ENCODE measurements at regions not wholly inside any gene's neighbourhood (a gene's known extent, or its start where the extent isn't known, plus 50 kb on each side); places are given as distances from the start of the nearest gene placed in this dataset.

DNA sequence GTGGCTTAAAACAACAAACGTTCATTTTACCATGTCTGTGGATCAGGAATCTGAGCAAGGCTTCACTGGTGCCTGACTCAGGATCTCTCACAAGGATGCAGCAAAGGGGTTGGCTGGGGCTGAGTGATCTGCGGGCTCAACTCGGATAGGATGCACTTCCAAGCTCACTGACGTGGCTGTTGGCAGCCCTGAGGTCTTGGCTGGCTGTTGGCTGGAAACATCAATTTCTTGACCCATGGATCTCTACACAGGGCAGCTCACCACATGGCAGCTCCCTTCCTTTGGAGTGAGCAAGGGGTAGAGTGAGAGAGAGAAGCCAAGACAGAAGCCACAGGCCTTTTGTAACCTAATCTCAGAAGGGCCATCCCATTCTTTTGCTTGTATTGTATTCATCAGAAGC lies 202.1 kb downstream of the NXNL2 start:
- DNase-seq: no peak

- DNase-seq: peak; percentile 80
Measured at GRCh38 chr9:88737876-88738275, 202.9 kb downstream of the NXNL2 start.

- no peak for DNase-seq
Measured at GRCh38 chr9:88738709-88739108, 203.7 kb downstream of the NXNL2 start.

DNA sequence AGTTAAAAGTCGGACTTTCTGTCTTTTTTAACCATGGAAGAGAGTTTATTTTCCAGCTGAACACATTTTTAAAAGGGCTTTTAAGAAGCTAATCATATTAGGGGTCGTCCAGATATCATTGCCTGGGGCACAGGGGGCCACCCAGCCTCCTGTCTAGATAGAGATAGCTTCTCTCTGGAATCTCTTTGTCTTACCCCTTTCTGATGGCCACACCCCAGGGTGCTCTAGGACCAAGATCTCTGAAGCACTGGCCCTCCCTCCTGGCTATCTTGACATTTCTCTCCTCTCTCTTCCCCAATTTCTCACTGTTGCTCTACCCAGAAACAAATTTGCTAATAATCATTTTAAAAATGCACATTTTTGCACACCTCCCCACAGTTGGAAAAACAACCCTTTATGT lies 204.4 kb downstream of the NXNL2 start:
- DNase-seq: no peak

GRCh38 chr9:88740844-88741243 lies 205.9 kb downstream of the NXNL2 start:
- no peak for DNase-seq

GRCh38 chr9:88741335-88741734 lies 206.4 kb downstream of the NXNL2 start:
- peak; percentile 30 for DNase-seq

GRCh38 chr9:88742483-88742882 lies 207.5 kb downstream of the NXNL2 start:
- DNase-seq: no peak

GRCh38 chr9:88742905-88743304 lies 207.9 kb downstream of the NXNL2 start:
- no peak for DNase-seq

DNA sequence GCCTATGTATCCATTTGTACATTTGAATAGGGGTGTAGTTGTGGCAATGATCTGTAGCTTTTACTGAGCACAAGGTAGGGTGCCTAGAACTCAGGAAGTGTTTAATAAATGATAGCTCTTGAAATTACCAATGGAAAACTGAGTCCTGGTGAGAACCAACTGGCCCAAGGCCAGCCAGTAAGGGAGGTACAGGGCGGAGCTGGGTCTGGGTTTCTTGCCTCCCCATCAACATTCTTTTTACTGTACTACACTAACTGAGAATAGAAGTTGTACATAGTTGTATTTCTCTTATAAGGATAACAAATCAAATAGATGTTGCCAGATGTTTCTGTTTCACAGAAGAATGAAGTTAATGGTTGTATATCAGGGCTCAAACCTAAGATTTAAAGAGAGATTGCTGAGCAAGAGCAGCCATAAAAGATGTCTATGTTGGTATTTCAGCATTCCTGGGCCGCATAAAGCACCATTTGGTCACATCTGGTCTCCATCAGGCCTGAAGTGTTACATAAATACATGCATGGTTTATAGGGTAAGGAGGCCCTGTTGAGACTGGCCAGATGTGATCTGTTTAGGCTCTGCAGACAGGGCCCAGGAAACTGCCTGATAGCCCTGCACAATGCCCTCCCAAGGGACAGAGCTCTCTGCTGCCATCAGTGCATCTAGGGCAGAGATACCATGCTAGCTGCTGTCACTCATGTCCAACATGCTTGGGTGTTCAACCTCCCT lies 210.5 kb downstream of the NXNL2 start:
- DNase-seq: no peak

DNA sequence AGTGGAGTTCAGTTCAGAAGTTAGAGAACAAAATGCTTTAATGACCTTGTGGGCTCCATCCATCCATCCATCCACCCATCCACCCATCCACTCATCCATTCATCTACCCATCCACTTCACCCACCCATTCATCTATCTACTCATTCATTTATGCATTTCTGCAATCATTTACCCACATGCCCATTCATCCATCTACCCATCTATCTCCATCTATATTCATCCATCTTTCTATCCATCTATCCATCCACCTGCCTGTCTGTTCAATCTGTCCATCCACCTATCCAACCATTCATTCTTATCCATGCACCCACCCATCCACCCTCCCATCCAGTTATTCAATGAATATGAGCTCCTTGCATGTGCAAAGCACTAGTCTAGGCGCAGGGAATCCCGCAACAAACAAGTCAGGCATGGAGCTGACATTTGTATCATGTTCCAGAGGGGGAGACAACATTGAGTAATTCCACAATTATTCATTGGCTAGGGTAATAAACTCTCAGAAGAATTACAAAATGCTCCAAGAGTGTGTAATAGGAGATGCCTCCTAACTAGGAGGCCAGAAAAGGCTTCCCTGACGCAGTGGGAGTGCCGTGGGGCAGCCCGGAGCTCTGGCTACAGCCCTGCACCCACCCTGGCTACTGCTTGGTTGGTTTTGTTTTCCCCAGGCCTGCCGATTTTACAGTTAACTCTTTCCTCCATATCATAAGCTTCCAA lies 211.2 kb downstream of the NXNL2 start:
- no peak for DNase-seq

DNA sequence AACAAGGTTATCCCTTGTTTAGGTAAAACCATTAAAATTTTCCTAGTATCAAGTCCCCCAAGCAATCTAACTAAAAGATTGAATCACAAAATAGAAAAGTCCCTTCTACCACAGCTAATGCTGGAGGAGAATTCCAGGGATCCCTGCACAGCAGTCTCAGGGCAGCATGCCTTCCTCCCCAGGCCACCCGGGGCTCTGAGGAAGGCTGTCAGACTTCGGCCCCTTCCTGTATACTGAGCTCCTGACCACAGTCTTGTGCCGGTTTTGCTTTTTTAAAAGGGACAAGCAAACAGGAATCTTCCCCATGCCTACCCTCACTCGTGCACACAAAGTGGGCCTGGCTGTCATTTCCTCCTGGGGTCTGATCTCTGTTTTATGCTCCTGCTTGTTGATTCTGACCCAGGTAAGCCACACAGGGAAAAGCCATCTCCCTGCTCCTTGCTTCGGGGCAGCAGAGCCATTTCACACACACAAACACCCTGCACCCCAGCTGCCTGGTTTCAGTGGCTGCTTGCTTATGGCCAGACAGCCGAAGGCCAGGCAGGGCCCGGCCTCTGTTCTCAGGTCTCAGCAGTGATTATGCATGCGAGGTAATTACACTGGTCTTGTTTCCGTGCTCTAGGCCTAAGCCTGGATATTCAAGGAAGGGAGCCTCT lies 211.9 kb downstream of the NXNL2 start:
- DNase-seq: peak; percentile 34

- DNase-seq: peak; percentile 58
Measured at GRCh38 chr9:88747768-88748167, 212.8 kb downstream of the NXNL2 start.

GRCh38 chr9:88748566-88749261 lies 213.7 kb downstream of the NXNL2 start:
- DNase-seq: no peak

DNA sequence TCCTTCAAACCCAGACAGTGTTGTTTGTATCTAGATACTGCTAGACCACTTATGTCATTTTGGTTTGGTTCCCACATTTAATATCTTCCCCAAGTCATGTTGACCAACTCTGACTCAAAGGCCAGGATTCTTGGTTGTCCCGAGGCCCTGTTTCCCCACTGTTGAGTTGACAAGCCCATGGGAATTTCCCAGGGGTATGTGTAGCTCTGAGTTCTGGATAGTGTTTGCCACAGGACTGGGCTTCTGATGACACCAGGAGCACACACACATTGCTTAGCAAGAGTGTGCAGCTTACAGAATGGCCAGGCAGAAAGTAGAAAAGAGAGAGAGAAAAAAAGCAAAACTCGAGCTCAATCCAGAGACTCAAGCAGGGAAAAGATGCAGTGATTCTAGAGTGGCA lies 214.4 kb downstream of the NXNL2 start:
- DNase-seq: no peak

DNA sequence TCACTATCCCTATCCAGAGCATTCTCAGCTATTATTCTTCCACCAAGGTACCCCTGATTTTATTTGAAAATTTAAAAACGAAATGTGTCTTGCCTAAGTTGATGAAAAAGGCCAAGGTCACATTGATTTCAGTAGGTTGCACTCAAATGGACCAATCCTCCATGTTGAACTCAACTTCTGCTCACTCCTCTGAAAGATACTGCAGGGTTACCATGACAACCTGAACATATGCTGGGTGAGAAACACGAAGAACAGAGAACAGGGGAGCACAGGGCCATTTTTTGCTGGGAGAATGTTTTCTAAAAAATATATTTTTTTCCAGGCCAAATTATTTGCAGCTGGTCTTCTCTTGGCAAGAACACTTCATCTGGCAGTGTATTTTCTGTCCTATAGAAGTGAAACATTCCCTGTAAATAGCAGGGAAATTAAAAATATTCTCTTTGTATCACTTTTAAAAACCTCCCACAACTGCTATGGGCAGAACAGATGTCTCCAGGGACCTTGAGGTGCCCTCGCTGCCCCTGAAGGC lies 215.9 kb downstream of the NXNL2 start:
- no peak for DNase-seq

DNA sequence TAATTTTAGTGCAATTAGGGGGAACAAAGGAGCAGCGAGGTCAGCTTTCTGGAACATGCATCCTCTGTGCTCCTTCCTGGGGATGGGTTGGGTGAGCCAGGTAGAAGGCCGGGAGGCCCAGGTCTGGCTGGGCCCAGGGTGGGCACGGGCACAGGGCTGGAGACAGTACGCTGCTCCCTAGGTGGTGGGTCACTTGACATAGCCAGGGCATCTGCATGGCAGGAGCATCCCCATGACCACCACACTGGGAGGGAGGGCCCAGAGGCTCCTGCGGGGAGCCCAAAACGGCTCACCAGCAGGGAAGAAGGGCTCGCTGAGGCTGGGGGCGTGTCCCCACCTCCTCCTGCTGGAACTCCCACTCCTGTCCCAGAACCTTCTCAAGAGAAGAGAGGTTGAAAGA lies 216.8 kb downstream of the NXNL2 start:
- no peak for DNase-seq

GRCh38 chr9:88753691-88754367 lies 218.9 kb downstream of the NXNL2 start:
- peak; percentile 62 for DNase-seq

DNA sequence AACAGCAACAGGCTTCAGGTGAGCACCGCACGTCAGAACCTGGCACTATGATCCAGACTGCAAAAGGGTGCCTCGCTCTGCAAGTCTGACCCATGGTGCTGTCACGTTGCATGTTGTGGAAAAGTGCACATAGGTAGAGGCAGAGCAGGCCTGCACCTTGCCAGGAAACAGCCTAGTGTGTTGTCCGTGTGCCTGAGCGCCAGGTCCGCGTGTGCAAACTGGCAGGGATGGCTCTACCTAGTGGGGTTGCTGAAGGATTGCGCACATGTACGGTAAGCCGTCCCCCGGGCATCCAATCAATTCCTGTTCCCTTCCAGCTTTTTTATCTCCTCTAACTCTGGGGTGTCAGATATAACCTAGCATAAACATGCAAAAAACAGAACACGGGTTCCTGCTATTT lies 219.5 kb downstream of the NXNL2 start:
- no peak for DNase-seq

GRCh38 chr9:88754886-88755285 lies 219.9 kb downstream of the NXNL2 start:
- no peak for DNase-seq

DNA sequence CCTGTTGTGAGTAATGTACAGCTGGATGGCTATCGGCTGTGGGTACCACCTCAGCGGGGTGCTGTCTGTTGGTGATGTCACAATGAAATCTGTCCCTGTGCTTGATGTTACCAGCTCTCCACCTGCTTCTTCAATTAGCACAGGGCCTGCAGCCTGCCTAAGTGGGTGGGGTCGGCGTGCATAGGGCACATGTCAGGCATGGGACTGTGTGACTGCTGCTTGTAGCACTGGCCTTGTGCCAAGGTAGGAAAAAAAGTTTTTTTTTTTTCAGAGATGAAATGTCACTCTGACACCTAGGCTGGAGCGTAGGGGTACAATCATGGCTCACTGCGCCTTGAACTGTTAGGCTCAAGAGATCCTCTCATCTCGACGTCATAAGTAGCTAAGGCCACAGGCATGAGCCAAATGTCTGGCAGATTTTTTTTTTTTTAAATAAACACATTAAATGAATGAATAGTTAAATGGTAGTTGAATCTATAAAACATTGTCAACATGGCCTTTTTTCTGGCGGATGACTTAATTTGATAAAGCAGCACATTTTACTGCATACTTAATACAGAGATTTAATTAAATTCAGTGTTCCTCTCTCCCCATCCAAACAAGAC lies 222.5 kb downstream of the NXNL2 start:
- DNase-seq: no peak

DNA sequence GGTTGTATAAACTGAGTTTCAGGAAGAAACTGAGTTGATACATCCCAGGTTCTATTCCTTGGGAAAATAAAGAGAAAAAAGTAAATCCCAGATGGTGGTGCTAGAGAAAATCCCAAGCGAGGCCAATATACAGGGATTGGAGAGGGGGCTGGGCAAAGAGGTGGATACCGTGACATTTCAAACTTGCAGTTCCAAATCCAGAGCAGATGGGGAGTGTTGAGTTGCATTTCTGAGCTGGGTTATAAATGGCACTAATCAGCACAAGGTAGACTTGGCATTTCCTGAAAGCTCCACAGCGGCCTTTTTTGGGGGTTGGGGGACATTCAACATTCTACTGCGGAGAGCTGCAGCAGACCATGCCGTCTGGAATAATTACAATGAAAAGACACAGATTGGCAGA lies 224.4 kb downstream of the NXNL2 start:
- DNase-seq: no peak

Measured in dermis blood vessel endothelial cell (primary cell).